ENCODE measurements at regions not wholly inside any gene's neighbourhood (a gene's known extent, or its start where the extent isn't known, plus 50 kb on each side); places are given as distances from the start of the nearest gene placed in this dataset.

DNA sequence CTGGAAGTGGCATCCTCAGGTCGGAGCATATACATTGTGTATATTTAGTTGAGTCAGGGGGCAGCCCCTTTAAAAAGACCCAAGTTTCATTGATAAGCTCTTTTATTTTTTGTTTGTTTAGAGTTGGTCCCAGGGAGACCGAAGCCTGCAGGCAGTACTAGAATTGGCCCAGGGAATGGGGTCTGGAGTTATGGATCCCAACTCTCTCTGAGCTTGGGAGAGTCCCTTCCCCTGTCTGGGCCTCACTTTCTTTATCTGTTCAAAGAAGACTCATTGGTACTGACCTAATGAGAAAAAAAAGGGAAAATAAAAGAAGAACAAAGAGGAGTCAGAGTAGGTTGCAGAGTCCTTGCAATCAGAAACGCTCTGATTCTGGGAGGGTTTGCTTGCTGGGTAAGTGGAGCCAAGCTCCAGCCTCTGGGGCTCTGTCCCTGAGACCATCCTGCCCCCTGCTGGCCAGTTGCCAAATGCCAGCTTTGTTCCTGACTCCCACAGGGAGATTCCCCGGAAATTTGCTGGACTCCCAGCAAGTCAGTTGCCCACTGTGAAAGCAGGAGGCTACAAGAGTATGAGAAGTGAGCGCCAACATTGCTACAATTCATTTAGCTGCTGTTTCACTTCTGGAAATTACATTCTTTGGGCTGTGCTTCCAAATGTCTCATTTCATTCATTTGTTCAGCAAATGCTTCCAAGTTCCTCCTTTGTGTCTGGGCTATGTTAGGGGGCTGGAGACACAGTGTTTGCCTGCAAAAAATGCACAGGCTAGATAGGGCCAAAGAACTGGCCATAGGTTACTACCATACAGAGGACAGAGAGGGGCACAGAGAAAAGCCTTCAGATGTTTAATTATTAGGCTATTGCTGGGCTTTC lies 156.2 kb downstream of the MELK start:
- TF ChIP-seq CTCF (IDR thresholded peaks at IDR 0.05) (peak in 1 of 2 donors; percentile 25), POLR2A (IDR thresholded peaks at IDR 0.05) (no peak), POLR2AphosphoS5 (IDR thresholded peaks at IDR 0.05) (no peak)

Data from suprapubic skin (tissue), 4 donors.